ENCODE measurements at regions not wholly inside any gene's neighbourhood (a gene's known extent, or its start where the extent isn't known, plus 50 kb on each side); places are given as distances from the start of the nearest gene placed in this dataset.

DNA sequence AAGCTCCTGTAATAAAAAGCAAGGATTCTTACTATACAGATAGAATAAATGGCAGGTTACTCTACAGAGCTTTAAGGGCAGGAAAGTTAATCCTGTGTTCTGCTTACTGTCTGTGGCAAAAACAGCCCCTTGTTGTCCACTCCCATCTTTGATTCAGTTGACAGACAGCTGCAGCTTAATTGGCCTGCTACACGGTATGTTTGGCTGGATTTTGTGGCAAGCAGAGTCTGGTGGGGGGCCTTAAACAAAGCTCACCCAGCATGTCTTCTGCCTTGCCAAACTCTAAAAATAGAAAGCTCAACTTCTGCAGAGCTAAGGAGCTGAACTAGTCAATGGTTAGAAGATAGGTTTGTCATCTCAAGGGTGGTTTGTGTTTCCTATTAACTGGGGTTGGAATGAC, 407.2 kb downstream of the HLX start:
- ATAC-seq, result no peak
- no peak for TF ChIP-seq POLR2A (IDR thresholded peaks at IDR 0.05)
- TF ChIP-seq, protein P1, sequence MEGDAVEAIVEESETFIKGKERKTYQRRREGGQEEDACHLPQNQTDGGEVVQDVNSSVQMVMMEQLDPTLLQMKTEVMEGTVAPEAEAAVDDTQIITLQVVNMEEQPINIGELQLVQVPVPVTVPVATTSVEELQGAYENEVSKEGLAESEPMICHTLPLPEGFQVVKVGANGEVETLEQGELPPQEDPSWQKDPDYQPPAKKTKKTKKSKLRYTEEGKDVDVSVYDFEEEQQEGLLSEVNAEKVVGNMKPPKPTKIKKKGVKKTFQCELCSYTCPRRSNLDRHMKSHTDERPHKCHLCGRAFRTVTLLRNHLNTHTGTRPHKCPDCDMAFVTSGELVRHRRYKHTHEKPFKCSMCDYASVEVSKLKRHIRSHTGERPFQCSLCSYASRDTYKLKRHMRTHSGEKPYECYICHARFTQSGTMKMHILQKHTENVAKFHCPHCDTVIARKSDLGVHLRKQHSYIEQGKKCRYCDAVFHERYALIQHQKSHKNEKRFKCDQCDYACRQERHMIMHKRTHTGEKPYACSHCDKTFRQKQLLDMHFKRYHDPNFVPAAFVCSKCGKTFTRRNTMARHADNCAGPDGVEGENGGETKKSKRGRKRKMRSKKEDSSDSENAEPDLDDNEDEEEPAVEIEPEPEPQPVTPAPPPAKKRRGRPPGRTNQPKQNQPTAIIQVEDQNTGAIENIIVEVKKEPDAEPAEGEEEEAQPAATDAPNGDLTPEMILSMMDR (IDR thresholded peaks at IDR 0.05), result no peak
- Histone ChIP-seq H3K27me3 (no peaks in the 10 kb centered on the region), H3K36me3 (replicated peaks in 1 of 2; ENCODE audit: insufficient read depth in 1 of 2, low read depth in 2 of 2) (no peaks in the 10 kb centered on the region), H3K27ac (no peak overlapping the region), H3K4me1 (no peaks in the 10 kb centered on the region), H3K4me3 (no peak overlapping the region), H3K9me3 (no peaks in the 10 kb centered on the region)
- intact Hi-C loops (cut with DNase I), result no loop called here
- 29 to 35% methylated on average over 1 of the region's 1 CpG for WGBS, 2 donors
- DNase-seq, result no peak

DNA sequence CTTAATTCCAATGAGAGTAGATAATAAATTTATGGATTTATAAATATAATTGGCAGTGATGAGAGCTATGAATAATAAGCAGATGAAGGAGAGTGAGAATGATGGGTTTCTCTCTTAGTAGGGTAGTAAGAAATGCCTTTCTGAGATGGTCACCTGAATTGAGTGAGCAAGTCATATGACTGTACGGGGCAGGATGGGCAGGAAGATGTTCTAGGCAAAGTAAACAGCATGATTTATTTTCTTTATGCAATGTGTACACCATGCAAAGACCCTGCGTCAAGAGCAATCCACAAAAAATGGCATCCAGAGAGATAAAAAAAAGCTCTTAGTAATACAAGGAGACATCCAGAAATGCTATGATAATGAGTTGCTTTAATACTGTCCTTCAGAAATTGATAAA, 409.9 kb downstream of the HLX start:
- Histone ChIP-seq H3K4me1 (no peaks in the 10 kb centered on the region), H3K27ac (no peak overlapping the region), H3K36me3 (replicated peaks in 1 of 2; ENCODE audit: insufficient read depth in 1 of 2, low read depth in 2 of 2) (no peaks in the 10 kb centered on the region), H3K27me3 (no peaks in the 10 kb centered on the region), H3K4me3 (no peak overlapping the region), H3K9me3 (no peaks in the 10 kb centered on the region)
- no peak for DNase-seq
- no peak for ATAC-seq
- 54 to 71% methylated on average over 2 of the region's 2 CpGs for WGBS, 2 donors
- intact Hi-C loops (cut with DNase I), result no loop called here
- no peak for TF ChIP-seq POLR2A (IDR thresholded peaks at IDR 0.05)
- TF ChIP-seq, protein P1 (IDR thresholded peaks at IDR 0.05), result no peak

DNA sequence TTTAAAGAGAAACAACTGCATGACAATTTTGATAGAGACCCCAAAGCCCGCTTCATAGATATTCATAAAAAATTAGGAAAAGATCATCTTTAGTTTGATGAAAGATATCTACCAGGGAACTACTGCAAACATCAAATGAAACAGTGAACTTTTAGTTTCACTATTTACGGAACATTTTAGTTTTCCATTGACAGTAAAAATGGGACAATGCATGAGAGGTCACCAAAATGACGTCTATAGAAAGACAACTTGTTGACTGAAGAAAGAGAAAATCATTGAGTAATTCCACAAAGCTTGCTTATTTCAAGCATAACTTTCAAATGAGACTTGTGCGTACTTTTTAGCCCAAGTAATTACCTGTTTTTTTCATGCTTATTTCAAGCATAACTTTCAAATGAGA, 411.4 kb downstream of the HLX start:
- H3K4me3 ChIP-seq, result no peak overlapping the region
- H3K4me1 ChIP-seq, result no peaks in the 10 kb centered on the region
- TF ChIP-seq, protein P1 (IDR thresholded peaks at IDR 0.05), result no peak
- TF ChIP-seq POLR2A (IDR thresholded peaks at IDR 0.05), result no peak
- H3K9me3 ChIP-seq, result no peaks in the 10 kb centered on the region
- no peak for DNase-seq
- no peak overlapping the region for H3K27ac ChIP-seq
- intact Hi-C loops (cut with DNase I), result no loop called here
- WGBS, 2 donors, result 72% methylated on average over 4 of the region's 4 CpGs
- no peaks in the 10 kb centered on the region for H3K27me3 ChIP-seq
- ATAC-seq, result no peak
- no peaks in the 10 kb centered on the region for H3K36me3 ChIP-seq (replicated peaks in 1 of 2; ENCODE audit: insufficient read depth in 1 of 2, low read depth in 2 of 2)

DNA sequence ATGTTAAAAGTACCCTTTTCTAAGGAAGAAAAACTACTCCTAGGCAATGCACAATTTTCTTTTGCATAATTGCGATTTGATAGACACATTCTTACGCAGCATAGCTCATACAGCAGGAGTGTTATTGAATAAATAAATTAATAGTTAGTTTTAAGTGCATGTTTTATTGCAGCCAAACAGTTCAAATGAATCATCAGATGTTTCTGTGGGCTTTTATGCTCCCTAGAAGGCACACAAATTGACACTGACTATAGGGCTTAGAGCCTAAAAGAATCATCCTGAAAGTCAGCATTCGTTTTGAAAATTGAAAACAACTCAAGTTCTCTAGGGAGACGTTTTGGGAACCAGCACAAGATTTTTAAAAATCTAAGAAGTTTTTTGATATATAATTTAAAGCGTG, 411.9 kb downstream of the HLX start:
- no peak for ATAC-seq
- TF ChIP-seq POLR2A (IDR thresholded peaks at IDR 0.05), result no peak
- TF ChIP-seq, protein P1 (IDR thresholded peaks at IDR 0.05), result no peak
- Histone ChIP-seq H3K4me3 (no peak overlapping the region), H3K27me3 (no peaks in the 10 kb centered on the region), H3K27ac (no peak overlapping the region), H3K4me1 (no peaks in the 10 kb centered on the region), H3K36me3 (replicated peaks in 1 of 2; ENCODE audit: insufficient read depth in 1 of 2, low read depth in 2 of 2) (no peaks in the 10 kb centered on the region), H3K9me3 (no peaks in the 10 kb centered on the region)
- DNase-seq, result no peak
- intact Hi-C loops (cut with DNase I), result no loop called here
- 57 to 60% methylated on average over 5 of the region's 5 CpGs for WGBS, 2 donors

DNA sequence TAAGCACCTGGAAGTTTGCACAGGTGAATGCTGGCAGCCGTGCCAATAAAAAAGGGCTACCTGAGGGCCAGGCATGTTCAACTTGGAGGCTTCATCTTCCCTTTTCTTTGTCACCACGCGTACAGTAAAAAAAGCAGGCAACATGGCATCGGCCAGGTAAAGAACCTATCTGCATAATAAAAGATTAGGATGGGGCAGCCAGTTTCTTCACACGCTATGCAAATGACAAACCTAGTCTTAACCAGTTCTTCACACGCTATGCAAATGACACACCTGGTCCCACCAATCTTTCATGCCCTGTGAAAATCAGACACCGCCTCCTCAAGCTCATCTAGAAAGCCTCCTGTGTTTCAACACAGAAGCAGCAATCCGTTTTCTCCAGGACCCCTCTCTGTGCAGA, 413.4 kb downstream of the HLX start:
- Histone ChIP-seq H3K27ac (no peak overlapping the region), H3K4me3 (no peak overlapping the region), H3K36me3 (replicated peaks in 1 of 2; ENCODE audit: insufficient read depth in 1 of 2, low read depth in 2 of 2) (no peaks in the 10 kb centered on the region), H3K9me3 (no peaks in the 10 kb centered on the region), H3K27me3 (no peaks in the 10 kb centered on the region), H3K4me1 (no peaks in the 10 kb centered on the region)
- ATAC-seq (no peak), DNase-seq (no peak)
- intact Hi-C loops (cut with DNase I), result no loop called here
- TF ChIP-seq, protein P1 (IDR thresholded peaks at IDR 0.05), result no peak
- TF ChIP-seq POLR2A (IDR thresholded peaks at IDR 0.05), result no peak
- WGBS, 2 donors, result 67 to 75% methylated on average over 8 of the region's 8 CpGs

All from body of pancreas (tissue), 4 donors.